HG03159 (cell line): ENCODE measurements at regions not wholly inside any gene's neighbourhood (a gene's known extent, or its start where the extent isn't known, plus 50 kb on each side); places are given as distances from the start of the nearest gene placed in this dataset.
"Not testable (repeated sequence)": the region's sequence is repeated elsewhere in the genome, so short reads cannot be mapped to it uniquely, and the experiment has no call there.

Source experiments
- ATAC-seq: cut with Tn5 transposase; IDR thresholded peaks from one replicate; pipeline ENCODE4 v1.9.1; 2021; ENCODE audit warnings: mild to moderate bottlenecking, moderate library complexity; ENCODE audit not compliant: unreplicated experiment

- no peak for ATAC-seq
Measured at GRCh38 chr2:9707611-9708160, 76.9 kb upstream of the YWHAQ start.

GRCh38 chr2:9708683-9709538 lies 78.1 kb upstream of the YWHAQ start:
- no peak for ATAC-seq

DNA sequence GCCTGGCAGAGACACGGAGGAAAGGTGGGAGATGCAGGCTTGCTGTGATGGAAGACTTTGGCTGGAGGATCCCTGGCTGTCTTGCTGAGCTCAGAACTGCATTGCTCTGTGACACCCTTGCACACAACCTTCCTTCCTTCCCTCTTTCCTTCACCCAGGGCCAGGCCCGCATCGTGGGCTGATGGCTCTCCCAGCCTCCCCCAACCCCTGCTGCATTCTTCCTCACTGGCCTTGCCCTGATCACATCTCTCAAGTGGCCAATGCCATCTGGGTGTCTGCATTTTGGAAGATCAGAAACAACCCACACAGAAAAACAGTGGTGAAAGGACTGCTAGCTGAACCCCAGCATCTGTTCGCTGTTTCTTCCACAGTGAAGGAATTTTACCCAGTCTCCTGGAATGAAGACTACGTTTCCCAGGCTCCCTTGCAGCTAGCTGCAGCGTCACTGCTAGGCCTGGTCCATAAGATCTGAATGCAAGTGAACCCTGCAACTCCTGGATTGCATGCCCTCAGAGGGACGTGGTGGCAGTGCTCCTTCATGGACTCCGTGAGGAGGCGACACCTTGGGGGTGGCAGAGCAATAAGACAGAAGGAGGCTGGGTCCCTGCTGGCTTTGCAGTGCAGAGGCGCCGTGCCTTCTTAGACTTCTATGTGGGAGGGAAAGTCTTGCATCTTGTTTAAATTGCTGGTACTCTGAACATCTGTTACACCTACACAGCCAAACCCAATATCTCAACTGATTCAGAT lies 78.9 kb upstream of the YWHAQ start:
- no peak for ATAC-seq

GRCh38 chr2:9710311-9710710 lies 79.5 kb upstream of the YWHAQ start:
- ATAC-seq = no peak

GRCh38 chr2:9712263-9712662 lies 81.5 kb upstream of the YWHAQ start:
- ATAC-seq = no peak

- ATAC-seq = no peak
Measured at GRCh38 chr2:9714630-9715214, 83.9 kb upstream of the YWHAQ start.

DNA sequence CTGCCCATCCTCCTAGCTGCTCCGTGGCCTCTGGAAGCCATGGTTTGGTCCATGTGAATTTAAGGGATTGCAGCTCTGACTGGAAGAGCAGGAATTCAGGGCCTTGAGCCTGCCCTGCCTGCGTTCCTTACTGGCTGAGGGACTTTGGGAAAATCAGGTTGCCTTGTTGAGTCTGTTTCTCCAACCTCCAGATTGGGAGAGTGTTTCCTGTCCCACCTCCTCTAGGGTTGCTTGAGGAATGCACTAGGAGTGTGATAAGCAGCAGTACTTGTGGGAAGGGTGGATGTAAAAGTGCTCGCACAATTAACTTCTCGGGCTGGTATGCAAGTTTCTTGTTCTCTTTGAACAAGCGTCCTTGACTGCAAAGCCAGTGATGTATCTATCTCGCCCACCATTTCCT lies 84.4 kb upstream of the YWHAQ start:
- no peak for ATAC-seq

- ATAC-seq = no peak
Measured at GRCh38 chr2:9717886-9718451, 87.2 kb upstream of the YWHAQ start.

- ATAC-seq = no peak
Measured at GRCh38 chr2:9720352-9721093, 89.7 kb upstream of the YWHAQ start.

DNA sequence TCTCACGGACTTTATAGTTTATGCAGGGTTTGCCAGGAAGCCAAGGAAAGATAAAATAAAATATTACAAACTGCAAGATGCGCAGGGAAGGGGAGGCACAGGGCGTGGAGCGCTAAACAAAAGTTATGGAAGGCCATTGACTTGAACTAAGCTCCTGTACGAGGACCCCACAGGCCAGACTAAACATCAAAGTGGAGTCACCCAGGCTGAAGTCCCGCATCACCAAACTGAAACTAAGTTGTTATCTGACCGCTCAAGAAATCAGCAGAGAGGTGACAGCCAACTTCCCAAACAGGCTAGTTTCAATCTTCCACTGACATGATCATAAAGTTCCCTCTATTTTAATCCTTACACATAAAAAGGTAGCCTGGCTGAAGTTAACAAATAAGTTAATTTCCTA lies 90.5 kb upstream of the YWHAQ start:
- ATAC-seq = no peak

DNA sequence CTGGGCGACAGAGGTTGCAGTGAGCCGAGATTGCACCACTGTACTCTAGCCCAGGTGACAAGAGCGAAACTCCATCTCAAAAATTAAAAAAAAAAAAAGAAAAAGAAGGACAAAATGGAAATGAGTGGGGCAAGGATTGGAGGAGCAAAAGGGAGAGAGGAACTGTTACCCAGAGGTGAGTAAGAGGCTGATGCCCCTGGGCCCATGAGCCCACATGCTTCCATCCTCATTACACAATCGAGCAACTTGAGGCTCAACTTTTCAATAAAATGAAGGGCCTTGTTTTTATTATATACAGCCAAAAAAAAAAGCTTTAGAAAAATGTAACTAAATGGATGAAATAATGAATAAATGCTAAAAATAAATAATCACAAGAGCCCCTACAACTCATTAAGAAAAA lies 91.7 kb upstream of the YWHAQ start:
- ATAC-seq = no peak

- ATAC-seq = no peak
Measured at GRCh38 chr2:9724565-9724964, 93.8 kb upstream of the YWHAQ start.

- ATAC-seq = no peak
Measured at GRCh38 chr2:9725106-9725505, 94.3 kb upstream of the YWHAQ start.

DNA sequence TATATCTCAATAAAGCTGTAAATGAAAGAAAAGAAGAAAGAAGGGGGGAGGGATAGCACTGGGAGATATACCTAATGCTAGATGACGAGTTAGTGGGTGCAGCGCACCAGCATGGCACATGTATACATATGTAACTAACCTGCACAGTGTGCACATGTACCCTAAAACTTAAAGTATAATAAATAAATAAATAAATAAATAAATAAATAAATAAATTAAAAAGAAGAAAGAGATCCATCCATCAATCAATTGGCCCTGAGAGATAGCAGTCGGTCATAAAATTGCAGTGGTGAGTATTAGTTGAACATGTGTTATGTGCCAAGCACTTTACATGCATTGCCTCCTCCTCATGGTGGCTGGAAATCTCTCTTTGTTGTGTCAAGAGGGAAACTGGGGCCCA lies 95.2 kb upstream of the YWHAQ start:
- ATAC-seq = not testable (repeated sequence)

DNA sequence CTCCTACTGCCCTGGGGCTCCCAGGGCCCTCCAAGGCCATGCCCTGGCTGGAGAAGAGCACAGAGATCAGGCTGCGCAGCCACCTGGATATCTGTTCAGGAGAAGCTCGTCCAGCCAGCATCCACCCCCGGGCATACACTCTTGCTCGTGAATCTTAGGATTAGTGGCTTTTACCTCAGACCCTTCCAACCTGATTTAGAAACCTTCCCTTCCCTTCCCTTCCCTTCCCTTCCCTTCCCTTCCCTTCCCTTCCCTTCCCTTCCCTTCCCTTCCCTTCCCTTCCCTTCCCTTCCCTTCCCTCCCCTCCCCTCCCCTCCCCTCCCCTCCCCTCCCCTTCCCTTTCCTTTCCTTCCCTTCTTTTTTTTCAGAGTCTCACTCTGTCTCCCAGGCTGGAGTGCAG lies 99.7 kb upstream of the YWHAQ start:
- ATAC-seq = not testable (repeated sequence)

DNA sequence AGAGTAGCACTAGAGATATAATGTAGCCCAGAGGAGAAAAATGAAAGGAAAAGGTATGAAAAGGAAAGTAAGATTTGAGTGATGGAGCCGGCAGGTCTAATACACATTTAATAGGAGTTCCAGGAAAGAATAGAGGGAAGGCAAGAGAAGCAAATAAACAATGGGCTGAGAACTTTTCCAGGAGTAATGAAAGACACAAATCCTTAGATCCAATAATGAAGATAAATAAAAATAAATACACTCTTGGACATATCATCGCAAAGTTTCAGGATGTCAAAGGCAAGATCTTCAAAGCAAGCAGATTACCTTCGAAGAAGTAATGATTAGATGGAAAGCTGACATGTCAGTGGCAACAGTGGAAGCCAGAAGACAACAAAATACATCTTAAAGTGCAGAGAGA lies 102.0 kb upstream of the YWHAQ start:
- ATAC-seq = no peak

GRCh38 chr2:9734308-9734707 lies 103.5 kb upstream of the YWHAQ start:
- ATAC-seq = no peak

DNA sequence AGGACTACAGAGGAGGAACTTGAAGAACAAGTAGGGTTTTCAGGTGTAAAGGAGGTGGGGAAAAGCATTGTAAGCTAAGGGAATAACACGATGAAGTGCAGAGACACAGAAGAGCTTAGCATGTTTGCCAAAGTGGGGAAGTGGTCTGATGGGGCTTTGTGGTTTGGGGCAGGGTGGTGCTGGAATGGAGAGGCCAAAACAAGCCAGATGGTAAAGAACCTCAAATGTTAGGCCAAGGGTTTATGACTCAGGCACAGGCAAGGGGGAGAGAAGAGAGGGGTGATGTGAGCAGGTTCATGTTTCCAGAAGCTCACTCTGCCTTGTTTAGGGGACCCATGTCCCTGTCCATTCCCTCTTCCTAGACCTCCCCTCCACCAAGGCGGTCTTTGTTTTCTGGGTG lies 104.5 kb upstream of the YWHAQ start:
- no peak for ATAC-seq

GRCh38 chr2:9736021-9736420 lies 105.2 kb upstream of the YWHAQ start:
- no peak for ATAC-seq

- no peak for ATAC-seq
Measured at GRCh38 chr2:9737053-9737875, 106.0 kb upstream of the TAF1B start.
